Mesendoderm (in vitro differentiated cells): ENCODE measurements at regions not wholly inside any gene's neighbourhood (a gene's known extent, or its start where the extent isn't known, plus 50 kb on each side); places are given as distances from the start of the nearest gene placed in this dataset.

ENCODE experiments used
- DNase-seq: peaks from one replicate; pipeline ENCODE4 v3.0.0; 2013
- H2AK5ac ChIP-seq: 2 replicates; pipeline ENCODE4 v1.6.1; 2013; ENCODE audit warnings: low read length, inconsistent platforms
- H2BK120ac ChIP-seq: 2 replicates; pipeline ENCODE4 v1.6.1; 2013; ENCODE audit warnings: low read depth, mild to moderate bottlenecking, low read length, moderate library complexity, mixed read lengths
- H2BK15ac ChIP-seq: replicated peaks from 2 replicates; pipeline ENCODE4 v1.6.1; 2013; ENCODE audit warnings: low read depth, mild to moderate bottlenecking, moderate library complexity
- H2BK5ac ChIP-seq: 2 replicates; pipeline ENCODE4 v1.6.1; 2013; ENCODE audit warnings: low read length, inconsistent platforms
- H3K18ac ChIP-seq: 2 replicates; pipeline ENCODE4 v1.6.1; 2013; ENCODE audit warnings: mild to moderate bottlenecking, low read length, mixed read lengths
- H3K23ac ChIP-seq: one replicate; pipeline ENCODE4 v1.6.1; 2013; ENCODE audit warnings: low read length
- H3K27ac ChIP-seq: 2 replicates; pipeline ENCODE4 v1.5.1; 2013; ENCODE audit warnings: low read depth, mild to moderate bottlenecking, inconsistent platforms, low read length, moderate library complexity
- H3K27me3 ChIP-seq: 2 replicates; pipeline ENCODE4 v1.6.1; 2013; ENCODE audit warnings: low read length, control low read depth, mild to moderate bottlenecking, inconsistent platforms; ENCODE audit not compliant: insufficient read depth, poor library complexity
- H3K36me3 ChIP-seq: 2 replicates; pipeline ENCODE4 v1.6.1; 2013; ENCODE audit warnings: low read length, inconsistent platforms; ENCODE audit not compliant: control insufficient read depth, insufficient read depth
- H3K4ac ChIP-seq: one replicate; pipeline ENCODE4 v1.6.1; 2013; ENCODE audit warnings: low read depth, mild to moderate bottlenecking, low read length, moderate library complexity
- H3K4me1 ChIP-seq: 2 replicates; pipeline ENCODE4 v1.6.1; 2013; ENCODE audit warnings: low read depth, low read length, inconsistent platforms; ENCODE audit not compliant: control insufficient read depth
- H3K4me2 ChIP-seq: 2 replicates; pipeline ENCODE4 v1.6.1; 2013; ENCODE audit warnings: low read length
- H3K4me3 ChIP-seq: 2 replicates; pipeline ENCODE4 v1.5.1; 2013; ENCODE audit warnings: mild to moderate bottlenecking, low read length
- H3K56ac ChIP-seq: one replicate; pipeline ENCODE4 v1.6.1; 2013; ENCODE audit warnings: low read length
- H3K79me1 ChIP-seq: 2 replicates; pipeline ENCODE4 v1.6.1; 2013; ENCODE audit warnings: low read length, inconsistent platforms
- H3K79me2 ChIP-seq: 2 replicates; pipeline ENCODE4 v1.6.1; 2013; ENCODE audit warnings: mild to moderate bottlenecking, low read length; ENCODE audit not compliant: control insufficient read depth, insufficient read depth
- H3K9ac ChIP-seq: 2 replicates; pipeline ENCODE4 v1.6.1; 2013; ENCODE audit warnings: low read length, inconsistent platforms
- H4K5ac ChIP-seq: one replicate; pipeline ENCODE4 v1.6.1; 2013; ENCODE audit warnings: low read length
- H4K8ac ChIP-seq: one replicate; pipeline ENCODE4 v1.6.1; 2013; ENCODE audit warnings: low read depth, mild to moderate bottlenecking, control low read depth, low read length, moderate library complexity
- WGBS: extraction: QIAGEN DNeasy Blood & Tissue Kit; methylation state at CpG from one replicate; pipeline ENCODE4 v1.1.7; 2013; ENCODE audit warnings: low lambda C conversion rate, missing lambda C conversion rate; ENCODE audit not compliant: insufficient coverage; ENCODE audit errors: extremely low coverage; 5-methylcytosine and 5-hydroxymethylcytosine counted together

GRCh38 chr5:120901199-120901598, 437.1 kb downstream of the PRR16 start:
- no peak overlapping the region for H3K23ac ChIP-seq
- no peak overlapping the region for H2BK15ac ChIP-seq
- DNase-seq = peak; percentile 71
- H3K56ac ChIP-seq = no peak overlapping the region
- no peaks in the 10 kb centered on the region for H3K36me3 ChIP-seq
- H4K8ac ChIP-seq = no peak overlapping the region
- H3K9ac ChIP-seq = no peak overlapping the region
- no peak overlapping the region for H4K5ac ChIP-seq
- no CpG with 5 or more reads among the region's 1 CpG for WGBS
- no peak overlapping the region for H3K4me2 ChIP-seq
- H3K27me3 ChIP-seq = no peaks in the 10 kb centered on the region
- no peak overlapping the region for H3K18ac ChIP-seq
- no peak overlapping the region for H2BK120ac ChIP-seq
- no peak overlapping the region for H3K27ac ChIP-seq
- H2AK5ac ChIP-seq = no peak overlapping the region
- no peaks in the 10 kb centered on the region for H3K4me1 ChIP-seq
- H3K4ac ChIP-seq = no peak overlapping the region
- H3K4me3 ChIP-seq = no peak overlapping the region
- no peak overlapping the region for H2BK5ac ChIP-seq
- no peaks in the 10 kb centered on the region for H3K79me2 ChIP-seq
- no peaks in the 10 kb centered on the region for H3K79me1 ChIP-seq

- Histone ChIP-seq H3K18ac (no peak overlapping the region), H4K5ac (no peak overlapping the region), H3K27ac (no peak overlapping the region), H3K23ac (no peak overlapping the region), H3K9ac (no peak overlapping the region), H2BK120ac (no peak overlapping the region), H3K4ac (no peak overlapping the region), H2AK5ac (no peak overlapping the region), H3K4me1 (no peaks in the 10 kb centered on the region), H4K8ac (no peak overlapping the region), H3K36me3 (no peaks in the 10 kb centered on the region), H3K27me3 (no peaks in the 10 kb centered on the region), H2BK5ac (no peak overlapping the region), H3K4me3 (no peak overlapping the region), H3K4me2 (no peak overlapping the region), H3K56ac (no peak overlapping the region), H3K79me2 (no peaks in the 10 kb centered on the region), H3K79me1 (no peaks in the 10 kb centered on the region), H2BK15ac (no peak overlapping the region)
- DNase-seq = no peak
- WGBS = 100% methylated on average over 1 of the region's 1 CpG
Observed at GRCh38 chr5:120907953-120908352, 443.9 kb downstream of the PRR16 start.

- Histone ChIP-seq H2BK15ac (no peak overlapping the region), H3K79me2 (no peaks in the 10 kb centered on the region), H2AK5ac (no peak overlapping the region), H3K79me1 (no peaks in the 10 kb centered on the region), H3K36me3 (no peaks in the 10 kb centered on the region), H3K56ac (no peak overlapping the region), H3K4me2 (no peak overlapping the region), H2BK5ac (no peak overlapping the region), H2BK120ac (no peak overlapping the region), H3K27ac (no peak overlapping the region), H4K8ac (no peak overlapping the region), H3K4me3 (no peak overlapping the region), H3K23ac (no peak overlapping the region), H3K18ac (no peak overlapping the region), H3K27me3 (no peaks in the 10 kb centered on the region), H3K4ac (no peak overlapping the region), H3K9ac (no peak overlapping the region), H4K5ac (no peak overlapping the region), H3K4me1 (no peaks in the 10 kb centered on the region)
- no CpG with 5 or more reads among the region's 1 CpG for WGBS
- no peak for DNase-seq
Observed at GRCh38 chr5:120910629-120911028, 446.5 kb downstream of the PRR16 start.

GRCh38 chr5:120913396-120913795, 449.3 kb downstream of the PRR16 start:
- H4K8ac ChIP-seq = no peak overlapping the region
- H3K79me1 ChIP-seq = no peaks in the 10 kb centered on the region
- H2BK5ac ChIP-seq = no peak overlapping the region
- H3K23ac ChIP-seq = no peak overlapping the region
- H3K4me1 ChIP-seq = no peaks in the 10 kb centered on the region
- H3K27ac ChIP-seq = no peak overlapping the region
- no peak overlapping the region for H2BK120ac ChIP-seq
- no peak overlapping the region for H3K4ac ChIP-seq
- H3K4me3 ChIP-seq = no peak overlapping the region
- no peaks in the 10 kb centered on the region for H3K27me3 ChIP-seq
- no peak overlapping the region for H3K9ac ChIP-seq
- no peak overlapping the region for H4K5ac ChIP-seq
- H3K18ac ChIP-seq = no peak overlapping the region
- WGBS = no CpG with 5 or more reads among the region's 2 CpGs
- H3K36me3 ChIP-seq = no peaks in the 10 kb centered on the region
- H2AK5ac ChIP-seq = no peak overlapping the region
- DNase-seq = no peak
- no peak overlapping the region for H3K56ac ChIP-seq
- H3K4me2 ChIP-seq = no peak overlapping the region
- H3K79me2 ChIP-seq = no peaks in the 10 kb centered on the region
- H2BK15ac ChIP-seq = no peak overlapping the region

- no CpG with 5 or more reads among the region's 1 CpG for WGBS
- no peak overlapping the region for H3K27ac ChIP-seq
- no peak overlapping the region for H2AK5ac ChIP-seq
Observed at GRCh38 chr5:120917214-120917758, 453.2 kb downstream of the PRR16 start.

GRCh38 chr5:120919017-120919416, 454.9 kb downstream of the PRR16 start:
- no CpG with 5 or more reads among the region's 2 CpGs for WGBS
- Histone ChIP-seq H2BK120ac (no peak overlapping the region), H4K5ac (no peak overlapping the region), H3K4me1 (no peaks in the 10 kb centered on the region), H2BK15ac (no peak overlapping the region), H3K56ac (no peak overlapping the region), H3K27me3 (no peaks in the 10 kb centered on the region), H2AK5ac (no peak overlapping the region), H3K36me3 (no peaks in the 10 kb centered on the region), H3K79me1 (no peaks in the 10 kb centered on the region), H2BK5ac (no peak overlapping the region), H3K4ac (no peak overlapping the region), H3K27ac (no peak overlapping the region), H3K79me2 (no peaks in the 10 kb centered on the region), H3K18ac (no peak overlapping the region), H3K4me2 (no peak overlapping the region), H3K4me3 (no peak overlapping the region), H3K23ac (no peak overlapping the region), H3K9ac (no peak overlapping the region), H4K8ac (no peak overlapping the region)
- no peak for DNase-seq

More at GRCh38 chr5:120917214-120917758, 453.2 kb downstream of the PRR16 start:
- no peak overlapping the region for H3K4me3 ChIP-seq
- no peak overlapping the region for H3K4me2 ChIP-seq
- no peak overlapping the region for H2BK5ac ChIP-seq
- H3K4ac ChIP-seq = no peak overlapping the region
- H3K27me3 ChIP-seq = no peaks in the 10 kb centered on the region
- no peaks in the 10 kb centered on the region for H3K79me2 ChIP-seq
- no peak overlapping the region for H3K18ac ChIP-seq
- no peaks in the 10 kb centered on the region for H3K79me1 ChIP-seq
- no peak overlapping the region for H3K9ac ChIP-seq
- H4K8ac ChIP-seq = no peak overlapping the region
- no peak overlapping the region for H4K5ac ChIP-seq
- H2BK120ac ChIP-seq = no peak overlapping the region
- DNase-seq = peak; percentile 9
- H3K23ac ChIP-seq = no peak overlapping the region
- H3K4me1 ChIP-seq = no peaks in the 10 kb centered on the region
- no peak overlapping the region for H2BK15ac ChIP-seq
- H3K36me3 ChIP-seq = no peaks in the 10 kb centered on the region
- no peak overlapping the region for H3K56ac ChIP-seq
